NT2/D1 (cell line): ENCODE measurements at regions not wholly inside any gene's neighbourhood (a gene's known extent, or its start where the extent isn't known, plus 50 kb on each side); places are given as distances from the start of the nearest gene placed in this dataset.

Experiments
- DNase-seq: peaks from one replicate; pipeline ENCODE4 v3.0.0-alpha.2; 2011; ENCODE audit warnings: low read depth, low spot score
- H3K27me3 ChIP-seq: 2 replicates; pipeline ENCODE4 v1.6.0; 2011; ENCODE audit warnings: mild to moderate bottlenecking; ENCODE audit not compliant: insufficient read length, insufficient read depth
- H3K36me3 ChIP-seq: 2 replicates; pipeline ENCODE4 v1.6.1; 2011; ENCODE audit warnings: mild to moderate bottlenecking, low read length, mixed read lengths; ENCODE audit not compliant: insufficient read depth, insufficient read length
- H3K4me1 ChIP-seq: 2 replicates; pipeline ENCODE4 v1.5.1; 2011; ENCODE audit not compliant: insufficient read depth, insufficient read length
- H3K4me3 ChIP-seq: 2 replicates; pipeline ENCODE4 v1.5.1; 2011; ENCODE audit warnings: low read depth; ENCODE audit not compliant: insufficient read length
- H3K9ac ChIP-seq: 2 replicates; pipeline ENCODE4 v1.6.0; 2011; ENCODE audit warnings: low read depth; ENCODE audit not compliant: insufficient read length
- H3K9me3 ChIP-seq: 2 replicates; pipeline ENCODE4 v1.5.1; 2011; ENCODE audit warnings: mild to moderate bottlenecking, low read length; ENCODE audit not compliant: insufficient read depth
- SUZ12 ChIP-seq: IDR thresholded peaks from 2 replicates; pipeline ENCODE4 v1.6.1; 2011; ENCODE audit not compliant: insufficient read length, insufficient read depth; ENCODE audit errors: extremely low read depth
- YY1 ChIP-seq: IDR thresholded peaks from 2 replicates; pipeline ENCODE4 v1.6.1; 2011; ENCODE audit not compliant: insufficient read length, insufficient read depth
- ZNF274 ChIP-seq: IDR thresholded peaks from 2 replicates; pipeline ENCODE4 v1.6.1; 2011; ENCODE audit warnings: mild to moderate bottlenecking, low read depth, low read length

- DNase-seq = no peak
- H3K4me1 ChIP-seq = peaks cover 5% of the 10 kb centered on the region
- TF ChIP-seq YY1 (no peak), ZNF274 (no peak), SUZ12 (no peak)
These were observed 337.5 kb downstream of the CXCL12 start for GRCh38 chr10:44047361-44047760.

GRCh38 chr10:44046605-44047004 is 338.3 kb downstream of the CXCL12 start:
- Histone ChIP-seq H3K27me3 (no peaks in the 10 kb centered on the region), H3K9ac (no peak overlapping the region), H3K4me1 (peaks cover 7% of the 10 kb centered on the region), H3K9me3 (no peaks in the 10 kb centered on the region), H3K36me3 (no peaks in the 10 kb centered on the region), H3K4me3 (no peak overlapping the region)
- no peak for TF ChIP-seq SUZ12
- no peak for TF ChIP-seq YY1
- TF ChIP-seq ZNF274 = no peak
- DNase-seq = no peak

More at GRCh38 chr10:44047361-44047760, 337.5 kb downstream of the CXCL12 start:
- Histone ChIP-seq H3K9ac (no peak overlapping the region), H3K9me3 (no peaks in the 10 kb centered on the region), H3K36me3 (no peaks in the 10 kb centered on the region), H3K4me3 (no peak overlapping the region), H3K27me3 (no peaks in the 10 kb centered on the region)

GRCh38 chr10:44045020-44045419 is 339.9 kb downstream of the CXCL12 start:
- no peaks in the 10 kb centered on the region for H3K9me3 ChIP-seq
- DNase-seq = no peak
- H3K4me1 ChIP-seq = peaks cover 7% of the 10 kb centered on the region
- H3K9ac ChIP-seq = no peak overlapping the region
- no peaks in the 10 kb centered on the region for H3K36me3 ChIP-seq
- no peak for TF ChIP-seq ZNF274
- no peak for TF ChIP-seq SUZ12
- TF ChIP-seq YY1 = no peak
- no peaks in the 10 kb centered on the region for H3K27me3 ChIP-seq
- H3K4me3 ChIP-seq = no peak overlapping the region

GRCh38 chr10:44044549-44044948 is 340.3 kb downstream of the CXCL12 start:
- no peaks in the 10 kb centered on the region for H3K9me3 ChIP-seq
- no peak overlapping the region for H3K9ac ChIP-seq
- no peaks in the 10 kb centered on the region for H3K27me3 ChIP-seq
- H3K4me3 ChIP-seq = no peak overlapping the region
- TF ChIP-seq SUZ12 = no peak
- TF ChIP-seq YY1 = no peak
- TF ChIP-seq ZNF274 = no peak
- H3K4me1 ChIP-seq = peaks cover 7% of the 10 kb centered on the region
- H3K36me3 ChIP-seq = no peaks in the 10 kb centered on the region
- no peak for DNase-seq

- TF ChIP-seq SUZ12 = no peak
- TF ChIP-seq ZNF274 = no peak
- TF ChIP-seq YY1 = no peak
- DNase-seq = no peak
- Histone ChIP-seq H3K27me3 (no peaks in the 10 kb centered on the region), H3K9ac (no peak overlapping the region), H3K9me3 (no peaks in the 10 kb centered on the region), H3K36me3 (no peaks in the 10 kb centered on the region), H3K4me1 (peaks cover 7% of the 10 kb centered on the region), H3K4me3 (no peak overlapping the region)
These were observed 341.1 kb downstream of the CXCL12 start for GRCh38 chr10:44043646-44044375.

GRCh38 chr10:44042926-44043602 is 341.8 kb downstream of the CXCL12 start:
- no peaks in the 10 kb centered on the region for H3K36me3 ChIP-seq
- no peak for DNase-seq
- peaks cover 7% of the 10 kb centered on the region for H3K4me1 ChIP-seq
- H3K27me3 ChIP-seq = no peaks in the 10 kb centered on the region
- no peaks in the 10 kb centered on the region for H3K9me3 ChIP-seq
- no peak overlapping the region for H3K9ac ChIP-seq
- TF ChIP-seq SUZ12 (no peak), YY1 (no peak), ZNF274 (no peak)
- no peak overlapping the region for H3K4me3 ChIP-seq

- H3K27me3 ChIP-seq = no peaks in the 10 kb centered on the region
- peak; percentile 63 for DNase-seq
These were observed 342.7 kb downstream of the CXCL12 start for GRCh38 chr10:44042075-44042770.

More at GRCh38 chr10:44042075-44042770, 342.7 kb downstream of the CXCL12 start:
- H3K4me3 ChIP-seq = no peak overlapping the region
- H3K9ac ChIP-seq = no peak overlapping the region
- H3K4me1 ChIP-seq = peaks cover 7% of the 10 kb centered on the region
- TF ChIP-seq YY1 = no peak
- no peak for TF ChIP-seq SUZ12
- no peak for TF ChIP-seq ZNF274
- H3K36me3 ChIP-seq = no peaks in the 10 kb centered on the region
- no peaks in the 10 kb centered on the region for H3K9me3 ChIP-seq
